Fibroblast of skin of left biceps (primary cell): ENCODE measurements at regions not wholly inside any gene's neighbourhood (a gene's known extent, or its start where the extent isn't known, plus 50 kb on each side); places are given as distances from the start of the nearest gene placed in this dataset.

Source experiments
- DNase-seq, 2 experiments: peaks; one replicate each; pipeline ENCODE4 v3.0.0-alpha.2; 2013; ENCODE audit warnings: low read depth in 2 of 2

- DNase-seq: no peak
Measured at GRCh38 chr7:130929896-130930659, 196.1 kb upstream of the KLF14 start.

- no peak for DNase-seq
Measured at GRCh38 chr7:130930681-130931080, 196.7 kb upstream of the KLF14 start.

GRCh38 chr7:130931423-130931822 is 197.4 kb upstream of the KLF14 start:
- DNase-seq: no peak

GRCh38 chr7:130932088-130932487 is 198.1 kb upstream of the KLF14 start:
- DNase-seq: no peak

GRCh38 chr7:130932667-130933432 is 198.8 kb upstream of the KLF14 start:
- no peak for DNase-seq

GRCh38 chr7:130933919-130934318 is 199.9 kb upstream of the KLF14 start:
- no peak for DNase-seq

- no peak for DNase-seq
Measured at GRCh38 chr7:130935564-130936157, 201.7 kb upstream of the KLF14 start.

GRCh38 chr7:130936202-130936931 is 202.4 kb upstream of the KLF14 start:
- DNase-seq: no peak

GRCh38 chr7:130937016-130937415 is 203.0 kb upstream of the KLF14 start:
- no peak for DNase-seq

- no peak for DNase-seq
Measured at GRCh38 chr7:130937830-130938229, 203.8 kb upstream of the KLF14 start.

GRCh38 chr7:130938661-130939060 is 204.7 kb upstream of the KLF14 start:
- no peak for DNase-seq

- DNase-seq: no peak
Measured at GRCh38 chr7:130939321-130940095, 205.5 kb upstream of the KLF14 start.

GRCh38 chr7:130940326-130940725 is 206.3 kb upstream of the KLF14 start:
- DNase-seq: no peak

- DNase-seq: no peak
Measured at GRCh38 chr7:130940907-130941306, 206.9 kb upstream of the KLF14 start.

- DNase-seq: no peak
Measured at GRCh38 chr7:130941322-130942210, 207.6 kb upstream of the KLF14 start.

- no peak for DNase-seq
Measured at GRCh38 chr7:130942211-130942964, 208.4 kb upstream of the KLF14 start.

- DNase-seq: peak; percentile 40 to 42
Measured at GRCh38 chr7:130943336-130943901, 209.4 kb upstream of the KLF14 start.

- DNase-seq: no peak
Measured at GRCh38 chr7:130943981-130944380, 210.0 kb upstream of the KLF14 start.

GRCh38 chr7:130944997-130945396 is 211.0 kb upstream of the KLF14 start:
- no peak for DNase-seq
